GM21390 (cell line): ENCODE measurements at regions not wholly inside any gene's neighbourhood (a gene's known extent, or its start where the extent isn't known, plus 50 kb on each side); places are given as distances from the start of the nearest gene placed in this dataset.

ENCODE experiments used
- ATAC-seq: cut with Tn5 transposase; IDR thresholded peaks from one replicate; pipeline ENCODE4 v1.9.1; 2021; ENCODE audit not compliant: unreplicated experiment

GRCh38 chr2:144086965-144087364 lies 433.0 kb downstream of the ZEB2 start:
- no peak for ATAC-seq

DNA sequence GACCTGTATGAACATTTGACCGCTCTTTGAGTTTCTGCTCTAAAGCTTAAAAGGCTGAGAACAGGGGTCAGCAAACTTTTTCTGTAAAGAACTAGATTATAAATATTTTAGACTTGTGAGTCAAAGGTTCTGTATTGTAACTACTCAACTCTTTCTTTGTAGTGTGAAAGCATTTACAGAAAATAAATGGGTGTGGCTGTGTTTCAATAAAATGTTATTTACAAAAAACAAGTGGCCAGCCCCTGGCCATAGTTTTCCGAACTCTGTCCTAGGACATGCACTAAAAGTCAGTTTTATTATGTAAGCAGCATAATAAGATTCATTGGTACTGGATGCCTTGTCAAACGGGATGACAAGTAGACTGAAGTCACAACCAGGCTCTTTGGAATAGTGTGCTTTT lies 434.9 kb downstream of the ZEB2 start:
- ATAC-seq: no peak

GRCh38 chr2:144084114-144084661 lies 435.7 kb downstream of the ZEB2 start:
- no peak for ATAC-seq

GRCh38 chr2:144083211-144083610 lies 436.7 kb downstream of the ZEB2 start:
- no peak for ATAC-seq

- ATAC-seq: no peak
Measured at GRCh38 chr2:144082777-144083176, 437.1 kb downstream of the ZEB2 start.

DNA sequence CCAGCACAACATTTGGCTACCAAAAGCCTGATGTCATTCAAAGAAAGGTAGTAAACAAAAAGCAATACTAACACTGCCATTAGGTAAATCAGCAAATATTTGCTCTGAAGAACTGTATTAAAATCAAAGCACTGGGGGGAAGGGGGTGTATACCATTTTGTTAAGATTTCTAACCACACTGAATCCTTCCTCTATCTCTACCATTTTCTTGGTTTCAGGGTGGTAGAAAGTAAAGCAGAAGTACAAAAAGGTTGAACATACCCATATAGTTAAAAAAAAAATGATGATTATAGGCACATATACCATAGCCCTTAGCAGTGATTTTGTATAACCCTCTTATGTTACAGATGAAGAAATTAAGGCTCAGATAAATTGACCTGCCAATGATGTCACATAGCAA lies 437.6 kb downstream of the ZEB2 start:
- no peak for ATAC-seq

- no peak for ATAC-seq
Measured at GRCh38 chr2:144081272-144081671, 438.6 kb downstream of the ZEB2 start.

GRCh38 chr2:144079803-144080202 lies 440.1 kb downstream of the ZEB2 start:
- no peak for ATAC-seq

GRCh38 chr2:144078802-144079724 lies 440.9 kb downstream of the ZEB2 start:
- ATAC-seq: no peak

DNA sequence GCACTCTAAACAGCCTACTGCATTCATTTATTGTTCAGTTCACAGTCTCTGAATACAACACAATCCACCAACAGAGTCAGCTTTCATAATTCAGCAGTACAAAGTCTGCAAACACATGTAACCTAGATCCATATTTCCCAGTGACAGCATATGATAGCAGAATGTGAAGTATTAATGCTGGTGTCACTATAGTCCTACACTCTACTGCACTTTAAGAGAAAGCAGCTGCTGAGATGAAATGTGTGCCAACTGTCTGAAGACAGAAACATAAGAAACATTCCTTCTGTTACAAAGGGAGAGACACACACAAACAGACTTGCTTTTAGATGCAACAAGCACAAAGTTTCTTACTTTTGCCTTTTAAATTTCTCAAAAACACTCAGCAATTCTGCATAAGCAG lies 441.8 kb downstream of the ZEB2 start:
- no peak for ATAC-seq

GRCh38 chr2:144074450-144074849 lies 445.5 kb downstream of the ZEB2 start:
- no peak for ATAC-seq

- ATAC-seq: no peak
Measured at GRCh38 chr2:144071461-144071860, 448.5 kb downstream of the ZEB2 start.

DNA sequence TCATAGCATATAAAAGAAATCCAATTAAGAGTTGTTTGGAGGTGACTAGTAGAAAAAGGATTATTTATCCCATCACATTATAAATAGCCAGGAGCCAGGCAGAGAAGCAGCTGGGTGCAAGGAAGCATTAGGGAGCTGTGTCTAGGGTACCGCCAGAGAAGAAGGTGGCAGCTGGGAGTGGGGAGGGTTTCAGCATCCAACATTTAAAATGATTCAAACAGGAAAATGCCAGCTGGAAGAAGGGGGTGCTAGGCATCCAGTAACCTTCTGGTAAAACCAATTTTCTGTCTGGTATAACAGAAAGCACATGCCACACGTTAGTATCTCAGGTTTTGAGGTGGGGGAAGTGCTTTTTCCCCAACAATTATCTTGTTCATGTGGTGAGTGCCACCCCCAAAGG lies 452.4 kb downstream of the ZEB2 start:
- no peak for ATAC-seq

DNA sequence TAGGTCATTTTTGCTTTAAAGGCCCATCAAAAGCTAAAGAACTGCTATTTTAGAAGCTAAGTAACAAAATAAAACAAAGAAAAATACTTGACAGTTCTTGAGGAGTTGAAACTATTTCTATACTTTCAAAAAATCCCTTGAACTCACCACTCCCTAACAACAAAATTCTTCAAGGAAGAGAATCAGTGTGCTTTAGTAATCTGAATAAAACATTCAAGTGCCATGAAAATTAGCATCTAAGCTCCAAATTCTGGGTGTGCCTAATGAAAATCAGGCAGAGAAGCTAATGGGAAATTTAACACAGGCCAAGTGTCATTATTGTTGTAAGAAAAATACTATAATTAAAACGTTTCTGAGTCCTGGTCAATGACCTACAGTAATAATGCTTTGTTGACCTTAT lies 456.3 kb downstream of the ZEB2 start:
- ATAC-seq: no peak

- no peak for ATAC-seq
Measured at GRCh38 chr2:144054911-144055310, 465.0 kb downstream of the ZEB2 start.

DNA sequence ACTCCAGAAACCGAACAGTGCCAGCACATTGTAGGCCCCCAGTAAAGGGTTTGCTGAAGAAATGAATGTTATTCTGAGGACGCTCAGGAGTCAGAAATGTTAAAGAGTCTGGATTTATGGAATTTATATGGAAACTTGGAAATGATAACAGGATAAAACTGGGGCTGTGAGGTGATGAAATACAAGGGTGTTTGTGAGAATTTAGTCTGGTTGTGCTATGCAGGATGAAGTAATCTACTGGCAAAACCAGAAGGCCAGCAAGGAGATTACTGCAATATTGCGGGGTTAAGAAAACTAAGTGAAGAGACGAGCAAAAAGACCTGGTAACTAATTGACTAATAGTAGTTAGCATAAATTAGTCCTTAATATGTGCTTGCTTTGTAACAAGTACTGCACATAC lies 467.8 kb downstream of the ZEB2 start:
- ATAC-seq: no peak

GRCh38 chr2:144049137-144049536 lies 470.8 kb downstream of the ZEB2 start:
- ATAC-seq: no peak

- no peak for ATAC-seq
Measured at GRCh38 chr2:144048631-144049060, 471.3 kb downstream of the ZEB2 start.

DNA sequence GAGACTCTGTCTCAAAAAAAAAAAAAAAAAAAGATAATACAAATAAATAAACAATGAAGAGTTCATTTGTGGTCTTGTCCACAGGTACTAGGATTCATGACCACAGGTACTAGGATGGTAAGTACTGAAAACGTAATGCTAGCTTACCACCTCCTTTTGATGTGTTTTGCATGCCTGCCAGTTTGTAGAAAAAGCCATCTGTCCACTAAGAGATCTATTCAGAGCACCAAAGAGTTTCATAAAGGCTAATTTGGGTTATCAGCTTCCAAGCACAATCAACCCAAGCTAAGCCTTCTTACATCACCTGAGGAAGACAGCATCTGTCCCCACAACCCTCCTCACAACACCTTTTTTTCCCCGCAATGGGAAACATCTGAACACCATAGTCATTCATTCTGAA lies 477.2 kb downstream of the ZEB2 start:
- no peak for ATAC-seq

DNA sequence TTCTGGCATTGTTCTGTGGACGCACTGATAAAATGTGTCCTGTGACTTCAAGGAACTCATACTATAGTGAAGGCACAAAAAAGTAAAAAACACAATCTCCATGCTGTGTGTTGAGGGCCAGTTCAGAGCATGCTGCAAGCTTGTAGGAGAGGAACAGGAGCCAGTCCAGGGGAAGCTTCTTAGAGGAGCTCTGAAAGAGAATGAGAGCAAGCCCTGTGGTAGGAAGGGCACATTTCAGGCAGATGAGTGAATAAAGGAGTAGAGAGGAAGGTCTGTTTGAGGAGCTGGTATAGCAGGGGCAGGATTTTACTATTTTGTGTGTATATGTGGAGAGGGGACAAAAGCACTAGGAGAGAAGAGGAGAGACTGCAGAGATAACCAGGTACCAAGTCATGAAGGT lies 478.3 kb downstream of the ZEB2 start:
- no peak for ATAC-seq

GRCh38 chr2:144040834-144041233 lies 479.1 kb downstream of the ZEB2 start:
- ATAC-seq: no peak

DNA sequence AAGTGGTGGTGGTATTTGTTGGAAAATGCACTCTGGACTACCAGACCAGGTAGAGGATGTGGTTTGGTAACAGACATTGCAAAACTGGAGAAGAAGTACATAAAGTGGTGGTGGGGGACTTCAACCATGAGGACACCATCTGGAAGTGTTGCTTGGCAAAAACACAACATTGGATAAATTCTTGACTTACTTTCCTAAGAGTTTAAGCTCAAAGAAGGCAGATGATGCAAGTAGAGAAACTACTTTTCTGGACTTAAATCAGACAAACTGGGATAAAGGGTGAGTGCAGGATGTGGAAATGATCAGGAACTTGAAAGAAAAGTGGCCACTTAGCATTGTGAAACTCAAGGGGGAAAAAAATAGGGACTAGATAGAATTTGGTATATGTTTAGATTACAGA lies 487.4 kb downstream of the ZEB2 start:
- no peak for ATAC-seq

- no peak for ATAC-seq
Measured at GRCh38 chr2:144030791-144031190, 489.1 kb downstream of the ZEB2 start.
